PC-9 (cell line): ENCODE measurements at regions not wholly inside any gene's neighbourhood (a gene's known extent, or its start where the extent isn't known, plus 50 kb on each side); places are given as distances from the start of the nearest gene placed in this dataset.

Source experiments
- EZH2 ChIP-seq: fragments of 200-600 bp; sonication (generic); IDR thresholded peaks from 2 replicates; pipeline ENCODE4 v1.8.0; 2017; ENCODE audit warnings: antibody characterized with exemption, low read depth
- TF ChIP-seq, protein P1 (sequence below): fragments of 200-600 bp; sonication (generic); conservative IDR thresholded peaks from 2 replicates; pipeline ENCODE4 v1.6.1; 2017; ENCODE audit warnings: mixed run types, antibody characterized with exemption, mild to moderate bottlenecking, moderate library complexity

DNA sequence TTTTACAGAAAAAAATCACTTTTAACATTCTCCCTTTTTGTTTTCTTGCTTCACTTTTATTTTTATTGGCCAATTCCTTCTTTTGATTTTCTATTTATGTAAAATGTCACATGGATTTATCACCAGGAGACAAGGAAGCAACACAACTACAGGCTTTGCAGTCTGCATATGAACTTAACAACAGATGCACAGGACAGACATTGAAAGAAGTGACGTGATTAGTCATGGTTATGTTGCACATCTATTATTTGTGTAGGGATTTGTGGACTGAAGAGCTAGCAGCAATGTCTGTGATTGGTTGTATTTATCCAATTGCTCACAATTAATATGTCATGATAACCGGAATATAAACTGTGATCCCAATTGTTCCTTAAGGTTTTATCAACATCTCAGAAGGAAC, 147.8 kb upstream of the KLF3 start:
- TF ChIP-seq, protein P1, sequence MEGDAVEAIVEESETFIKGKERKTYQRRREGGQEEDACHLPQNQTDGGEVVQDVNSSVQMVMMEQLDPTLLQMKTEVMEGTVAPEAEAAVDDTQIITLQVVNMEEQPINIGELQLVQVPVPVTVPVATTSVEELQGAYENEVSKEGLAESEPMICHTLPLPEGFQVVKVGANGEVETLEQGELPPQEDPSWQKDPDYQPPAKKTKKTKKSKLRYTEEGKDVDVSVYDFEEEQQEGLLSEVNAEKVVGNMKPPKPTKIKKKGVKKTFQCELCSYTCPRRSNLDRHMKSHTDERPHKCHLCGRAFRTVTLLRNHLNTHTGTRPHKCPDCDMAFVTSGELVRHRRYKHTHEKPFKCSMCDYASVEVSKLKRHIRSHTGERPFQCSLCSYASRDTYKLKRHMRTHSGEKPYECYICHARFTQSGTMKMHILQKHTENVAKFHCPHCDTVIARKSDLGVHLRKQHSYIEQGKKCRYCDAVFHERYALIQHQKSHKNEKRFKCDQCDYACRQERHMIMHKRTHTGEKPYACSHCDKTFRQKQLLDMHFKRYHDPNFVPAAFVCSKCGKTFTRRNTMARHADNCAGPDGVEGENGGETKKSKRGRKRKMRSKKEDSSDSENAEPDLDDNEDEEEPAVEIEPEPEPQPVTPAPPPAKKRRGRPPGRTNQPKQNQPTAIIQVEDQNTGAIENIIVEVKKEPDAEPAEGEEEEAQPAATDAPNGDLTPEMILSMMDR, result no peak
- no peak for TF ChIP-seq EZH2
